Stimulated activated CD8-positive, alpha-beta memory T cell treated with anti-CD3 and anti-CD28 coated beads, Interleukin-7, amount 100 ng/mL, for 4 hours (primary cell): ENCODE measurements at regions not wholly inside any gene's neighbourhood (a gene's known extent, or its start where the extent isn't known, plus 50 kb on each side); places are given as distances from the start of the nearest gene placed in this dataset.

Experiments used
- DNase-seq, 2 donors: peaks; one replicate each; pipeline ENCODE4 v3.0.0-alpha.2; 2020; ENCODE audit warnings: low read depth in 2 of 2

DNA sequence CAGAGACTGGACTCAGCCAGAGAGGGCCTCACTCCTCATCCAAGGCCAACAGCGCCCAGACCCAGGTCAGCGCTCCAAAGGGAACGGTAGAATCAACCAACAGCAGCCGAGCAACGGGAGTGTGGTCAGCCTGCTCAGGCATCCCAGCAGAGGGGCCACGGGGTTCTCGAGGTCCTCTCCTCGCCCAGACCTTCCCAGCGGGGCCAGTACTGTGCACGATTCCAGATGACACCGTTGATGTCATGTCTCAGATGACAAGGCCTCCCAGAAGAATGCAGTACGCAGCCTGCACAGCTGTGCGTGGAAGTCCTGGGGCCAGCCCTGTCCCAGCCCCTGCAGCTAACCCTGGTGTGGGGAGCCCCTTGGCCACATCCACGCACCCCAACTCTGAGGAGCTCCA lies 141.0 kb upstream of the PPP1R26 start:
- DNase-seq: no peak

DNA sequence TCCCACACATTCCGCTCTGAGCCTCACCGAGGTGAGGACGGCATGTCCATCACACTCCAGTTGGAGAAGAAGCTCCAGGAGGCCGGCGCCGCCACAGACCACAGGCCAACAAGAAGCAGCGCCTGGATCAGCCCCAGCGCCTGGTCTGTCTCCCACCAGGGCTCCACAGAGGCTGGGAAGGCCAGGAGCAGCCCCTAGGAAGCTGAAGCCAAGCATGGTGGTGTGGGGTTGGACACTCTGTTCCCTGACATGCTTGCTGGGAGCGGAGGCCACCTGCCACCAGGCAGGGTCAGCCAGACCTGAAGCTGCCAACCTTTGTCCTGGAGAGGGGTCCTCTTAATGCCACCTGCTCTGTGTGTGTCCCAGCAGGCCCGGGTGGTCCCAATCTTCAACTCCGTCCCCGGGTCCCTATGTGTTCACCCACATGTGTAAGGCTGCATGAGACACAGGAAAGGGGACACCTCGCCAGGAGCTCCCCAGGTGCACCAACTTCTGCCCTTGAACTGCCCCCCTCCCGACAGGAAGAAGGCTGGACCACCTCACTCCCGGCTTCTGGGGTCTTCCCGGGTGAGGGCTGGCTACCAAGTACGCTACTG lies 140.1 kb upstream of the PPP1R26 start:
- DNase-seq: no peak

DNA sequence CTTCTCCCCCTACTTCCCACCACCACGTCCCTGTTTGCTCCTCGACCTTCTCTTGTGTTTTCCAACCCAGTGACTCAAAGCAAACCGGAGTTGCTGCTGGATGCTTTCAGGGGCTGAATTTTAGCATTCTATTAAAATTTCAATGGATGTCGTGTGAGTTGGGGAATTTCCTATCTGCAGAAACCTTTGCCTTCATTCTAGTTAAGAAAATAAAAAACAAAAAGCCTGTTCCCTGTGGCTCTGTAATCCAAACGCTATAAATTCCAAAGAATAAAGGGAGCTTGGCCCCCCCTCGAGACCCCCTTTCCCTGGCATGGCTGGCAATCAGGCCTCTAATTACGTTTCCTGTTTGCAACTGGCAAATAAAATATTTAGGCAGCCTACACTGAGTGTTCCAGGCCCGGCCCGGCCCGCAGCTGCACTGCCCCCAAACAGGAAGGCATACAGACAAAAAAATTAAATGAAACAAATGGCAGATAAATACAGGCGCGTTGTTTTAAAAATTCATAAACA lies 139.4 kb upstream of the PPP1R26 start:
- DNase-seq: no peak

DNA sequence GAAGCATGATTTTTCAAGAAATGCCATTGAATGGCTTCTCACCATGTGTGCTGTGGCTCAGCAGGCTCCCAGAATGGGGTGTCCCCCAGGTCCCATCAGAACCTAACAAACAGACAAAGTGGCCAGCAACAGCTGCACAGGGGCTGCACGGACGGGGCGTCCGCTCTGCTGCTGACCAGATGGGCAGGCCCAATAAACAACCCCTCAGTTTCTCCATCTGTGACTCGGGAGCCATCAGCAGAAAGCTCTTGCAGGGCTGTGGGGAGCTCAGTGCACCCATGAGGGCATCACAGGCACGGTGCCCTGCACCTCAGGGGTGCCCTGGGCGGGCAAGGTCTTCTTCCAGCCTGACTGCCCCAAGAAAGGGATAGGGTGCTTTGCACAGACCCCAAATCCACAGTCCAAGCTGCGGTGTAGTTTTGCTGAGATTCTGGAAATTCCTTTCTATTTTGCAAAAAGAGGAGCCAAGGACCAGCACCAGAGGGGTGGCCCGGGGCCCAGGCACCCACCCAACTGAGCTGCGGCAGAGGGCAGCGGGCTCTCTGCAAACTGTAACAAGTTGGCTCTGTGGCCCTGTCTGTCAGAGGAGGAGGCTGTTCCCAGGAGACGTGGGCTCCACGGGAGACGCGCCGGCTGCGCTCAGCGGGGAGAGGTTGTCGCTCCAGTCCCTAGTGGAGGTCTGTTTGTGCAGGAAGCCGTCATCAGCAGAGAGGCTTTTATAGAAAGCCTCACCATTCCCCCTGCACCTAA lies 138.7 kb upstream of the PPP1R26 start:
- no peak for DNase-seq

DNA sequence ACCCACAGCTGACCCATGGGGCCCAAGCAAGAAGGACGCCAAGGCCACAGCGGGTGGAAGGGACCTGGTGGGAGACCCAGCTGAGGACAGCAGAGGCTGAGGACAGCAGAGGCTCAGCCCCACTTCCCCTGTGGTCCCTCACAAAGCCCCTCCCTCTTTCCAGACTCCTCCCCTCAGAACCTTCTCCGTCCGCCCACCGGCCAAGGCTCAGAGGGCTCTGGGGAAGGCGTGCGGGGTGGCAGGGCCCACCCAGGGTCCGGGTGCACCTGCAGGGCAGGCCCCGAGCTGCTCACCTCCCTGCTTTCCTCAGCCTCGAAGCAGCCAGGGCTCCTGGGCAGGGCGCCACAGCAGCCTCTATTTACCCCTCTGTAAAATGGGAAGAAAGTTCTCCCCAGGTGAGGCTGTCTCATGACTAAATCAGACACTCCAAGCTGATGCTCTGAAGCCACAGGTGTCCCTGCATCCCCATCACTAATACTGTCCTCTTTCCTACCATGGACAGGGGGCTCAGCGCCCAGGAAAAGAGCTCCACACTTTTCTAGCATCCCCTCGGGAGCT lies 137.9 kb upstream of the PPP1R26 start:
- DNase-seq: no peak

DNA sequence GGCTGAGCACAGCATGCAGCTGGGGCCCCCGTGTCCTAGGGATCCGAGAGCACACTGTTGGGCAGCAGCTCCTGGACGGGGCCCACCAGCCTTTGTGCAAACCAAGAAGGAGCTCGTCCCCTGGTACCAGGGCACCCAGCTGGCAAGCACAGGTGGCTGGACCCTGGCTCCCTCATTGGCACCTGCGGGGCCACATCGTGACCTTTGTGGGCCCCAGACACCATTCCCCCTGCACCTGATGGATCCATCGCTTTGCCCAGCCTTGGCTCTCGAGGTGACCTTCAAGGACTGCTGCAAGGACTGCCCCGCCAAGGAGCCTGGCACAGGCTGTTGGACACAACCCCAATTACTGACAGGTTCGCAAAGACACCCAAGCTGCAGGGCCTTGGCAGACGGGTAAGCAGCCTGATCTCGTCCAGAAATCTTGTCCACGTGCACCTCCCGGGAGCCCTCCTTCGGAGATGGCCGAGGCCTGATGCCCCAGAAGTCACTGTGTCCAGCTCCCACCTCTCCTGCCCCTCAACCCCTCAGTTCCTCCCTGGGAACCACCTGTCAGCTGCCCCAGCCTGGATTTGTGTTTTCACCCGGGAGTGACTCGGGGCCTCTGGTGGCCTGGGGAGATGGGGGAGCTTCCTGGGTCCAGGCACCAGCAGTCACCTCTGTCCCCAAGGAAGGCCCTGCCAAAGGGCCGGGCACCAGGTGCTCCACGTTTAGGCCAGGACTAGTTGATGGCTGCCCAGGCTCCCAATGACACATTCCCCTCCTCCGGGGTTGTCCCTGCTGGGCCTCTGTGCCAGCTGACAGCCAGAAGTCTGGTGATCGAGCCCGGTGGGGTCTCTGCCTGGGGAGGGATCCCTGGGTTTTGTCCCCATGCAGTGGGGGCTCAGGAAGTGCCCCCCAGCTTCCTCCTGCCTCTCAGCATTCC lies 137.1 kb upstream of the PPP1R26 start:
- DNase-seq: no peak

DNA sequence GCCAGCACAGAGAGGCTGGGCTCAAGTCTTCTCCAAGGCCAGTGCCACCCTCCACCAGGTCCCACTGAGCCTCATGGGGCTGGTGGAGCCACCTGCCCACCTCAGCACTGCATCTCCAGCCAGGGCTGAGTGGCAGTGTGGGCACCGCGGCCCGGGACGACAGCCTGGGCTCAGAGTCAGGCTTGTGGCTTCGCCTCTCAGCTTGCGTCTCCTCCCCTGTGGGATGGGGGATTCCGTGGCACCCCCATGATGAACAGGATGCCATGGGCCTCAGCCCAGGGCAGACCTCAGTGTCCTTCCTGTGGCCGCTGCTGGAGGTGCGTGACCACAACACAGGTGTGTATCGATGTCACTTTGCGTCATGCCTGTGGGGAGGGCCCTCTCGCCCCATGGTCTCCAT lies 136.4 kb upstream of the PPP1R26 start:
- DNase-seq: no peak

GRCh38 chr9:135343837-135344522 lies 135.6 kb upstream of the PPP1R26 start:
- peak in 1 of 2 donors; percentile 7 for DNase-seq

GRCh38 chr9:135344523-135344901 lies 135.1 kb upstream of the PPP1R26 start:
- no peak for DNase-seq

- no peak for DNase-seq
These were observed 134.6 kb upstream of the PPP1R26 start for GRCh38 chr9:135344915-135345500.

- no peak for DNase-seq
These were observed 133.7 kb upstream of the PPP1R26 start for GRCh38 chr9:135345775-135346433.

DNA sequence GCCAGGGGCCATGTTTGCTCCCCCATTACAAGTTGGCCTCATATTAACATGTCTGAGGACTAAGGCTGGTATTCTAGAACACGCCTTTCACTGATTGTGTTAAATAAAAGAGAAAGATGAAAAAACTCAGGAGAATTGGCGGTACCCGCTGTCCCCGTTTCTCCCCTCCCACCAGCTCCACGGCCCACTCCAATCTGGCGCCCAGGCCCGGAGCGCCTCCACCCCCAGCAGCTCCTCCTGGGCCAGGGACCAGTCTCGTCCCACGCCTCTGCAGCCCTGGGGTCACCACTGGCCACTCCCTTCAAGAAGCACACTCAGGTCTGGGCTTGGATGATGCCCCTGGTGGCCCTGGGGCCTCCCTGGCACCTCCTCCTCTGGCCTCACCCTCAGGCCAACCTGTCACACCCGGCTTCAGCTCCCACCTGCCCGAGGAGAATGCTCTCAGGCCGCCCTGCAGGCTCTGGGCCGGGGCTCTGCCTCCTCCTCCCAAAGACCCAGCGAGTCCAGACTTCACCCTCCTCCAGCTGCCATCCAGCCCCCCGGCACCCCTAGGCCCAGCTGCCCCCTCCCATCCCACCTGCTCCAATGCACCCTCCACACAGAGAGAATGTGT lies 133.0 kb upstream of the PPP1R26 start:
- DNase-seq: no peak

DNA sequence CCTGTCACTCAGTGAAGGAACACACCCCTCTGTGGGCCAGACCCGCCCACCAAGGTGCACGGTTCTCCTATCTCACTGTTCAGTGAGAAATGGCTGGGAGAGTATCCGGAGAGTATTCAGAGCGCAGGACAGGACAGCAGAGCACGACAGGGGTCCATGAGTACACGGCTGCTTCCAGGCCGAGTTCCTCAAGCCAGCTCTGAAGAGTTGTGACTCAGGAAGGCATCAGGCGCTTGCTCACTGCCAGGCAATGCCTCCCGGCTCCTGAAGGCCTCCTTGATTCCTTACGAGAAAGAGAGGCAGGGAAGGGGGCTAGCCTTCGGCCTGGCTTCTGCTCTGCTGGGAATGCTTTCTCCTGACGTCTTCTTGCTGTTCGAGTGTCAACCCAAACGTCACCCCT lies 132.1 kb upstream of the PPP1R26 start:
- DNase-seq: no peak

- DNase-seq: no peak
These were observed 131.3 kb upstream of the PPP1R26 start for GRCh38 chr9:135348076-135348787.

DNA sequence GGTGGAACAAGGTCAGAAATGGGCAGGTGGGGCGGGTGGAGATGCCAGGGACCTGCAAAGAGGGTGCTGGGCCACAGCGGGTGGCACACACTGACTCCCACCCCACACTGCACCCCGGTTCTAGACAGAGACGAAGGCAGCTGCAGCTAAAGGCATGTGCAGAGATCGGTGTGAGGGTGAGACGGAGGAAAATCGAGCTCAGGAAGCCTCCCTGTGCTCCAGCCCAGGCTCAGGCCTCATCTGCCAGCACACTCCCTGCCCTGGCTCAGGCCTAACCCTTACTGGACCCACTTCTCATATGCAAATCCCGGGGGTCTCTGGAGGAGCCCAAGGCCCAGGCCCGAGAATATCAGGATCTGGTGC lies 130.8 kb upstream of the PPP1R26 start:
- no peak for DNase-seq

DNA sequence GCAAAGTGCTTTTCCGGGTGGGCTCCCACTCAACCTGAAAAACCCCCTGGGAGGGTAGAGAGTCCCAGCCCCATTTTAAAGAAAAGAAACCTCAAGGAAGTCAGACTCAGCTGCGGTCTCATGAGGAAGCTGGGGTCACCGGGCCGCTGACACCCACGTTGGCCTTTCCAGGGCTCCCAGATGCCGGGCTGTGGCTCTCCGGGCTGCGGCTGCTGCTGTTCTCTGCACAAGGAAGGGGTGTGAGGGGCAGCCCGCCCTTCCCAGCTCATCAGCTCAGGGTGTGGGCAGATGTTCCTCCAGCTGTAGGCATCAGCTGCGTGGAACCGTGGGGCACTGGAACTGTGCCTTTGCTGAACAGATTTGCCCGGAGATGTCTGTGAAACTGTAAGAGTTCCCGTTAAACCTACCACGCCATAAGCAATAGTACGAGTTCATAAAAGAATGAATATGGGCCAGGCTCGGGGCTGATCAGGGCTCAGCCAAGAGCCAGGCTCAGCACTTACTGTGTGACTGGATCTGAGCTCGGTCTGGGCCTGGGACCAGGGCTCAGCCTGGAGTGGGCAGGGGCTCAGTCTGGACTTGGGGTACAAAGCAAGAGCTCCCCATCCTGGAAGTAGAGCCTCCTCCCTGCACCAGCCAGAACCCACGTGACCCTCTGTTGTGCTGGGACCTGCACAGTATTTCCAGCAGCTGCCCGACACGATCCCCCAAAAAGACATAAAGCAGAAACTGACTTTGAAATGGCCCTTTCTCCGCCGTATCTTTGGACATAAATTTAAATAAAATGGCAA lies 130.2 kb upstream of the PPP1R26 start:
- DNase-seq: no peak

GRCh38 chr9:135350003-135350315 lies 129.6 kb upstream of the PPP1R26 start:
- no peak for DNase-seq

DNA sequence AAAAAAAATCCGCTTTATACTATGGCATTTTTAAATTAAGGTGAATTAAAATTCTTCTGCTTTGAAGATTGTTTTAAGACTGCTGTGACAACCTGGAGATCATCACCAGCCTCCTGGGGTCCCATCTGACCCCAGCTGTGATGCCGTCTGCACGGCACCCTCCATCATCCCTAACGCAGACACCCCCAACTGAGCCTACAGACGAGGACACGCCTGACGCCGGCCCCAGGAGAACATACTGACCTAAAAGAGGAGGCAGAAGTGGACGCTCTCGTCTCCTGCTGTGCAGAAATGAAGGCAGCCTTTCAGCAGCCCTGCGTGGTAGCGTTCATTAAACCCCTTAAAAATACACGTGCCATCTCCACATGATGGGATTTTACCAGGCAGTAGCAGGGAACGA lies 125.6 kb upstream of the PPP1R26 start:
- DNase-seq: no peak

DNA sequence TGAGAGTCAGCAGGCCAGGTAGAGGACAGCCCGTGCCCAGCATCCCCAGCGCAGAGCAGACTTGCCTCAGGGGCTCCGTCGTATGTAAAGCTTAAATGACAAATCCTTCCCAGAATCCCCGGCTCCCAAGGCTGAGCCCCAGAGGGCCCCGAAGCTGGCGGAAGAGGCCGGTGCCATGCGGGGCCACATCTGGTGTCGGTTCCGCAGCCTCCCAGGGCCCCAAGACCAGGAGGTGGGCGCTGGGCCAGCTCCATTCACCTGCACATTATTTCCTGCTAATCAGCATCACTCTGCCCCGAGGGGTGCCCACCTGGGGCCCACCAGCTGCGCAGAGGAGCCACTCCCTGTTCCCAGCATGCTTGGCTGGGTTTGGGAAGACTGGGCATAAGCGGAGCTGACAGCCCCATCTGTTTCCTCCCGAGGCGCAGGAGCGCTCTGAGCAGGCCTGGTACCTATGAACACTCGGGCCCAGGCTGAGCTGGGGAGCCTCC lies 124.0 kb upstream of the PPP1R26 start:
- DNase-seq: no peak
